Stimulated activated CD4-positive, alpha-beta T cell treated with anti-CD3 and anti-CD28 coated beads, Interleukin-1b, Interleukin-23, amount 100 ng/mL, for 1 hour (primary cell): ENCODE measurements at regions not wholly inside any gene's neighbourhood (a gene's known extent, or its start where the extent isn't known, plus 50 kb on each side); places are given as distances from the start of the nearest gene placed in this dataset.

Source experiments
- DNase-seq, 2 donors: peaks; one replicate each; pipeline ENCODE4 v3.0.0-alpha.2; 2020; ENCODE audit warnings: low read depth in 2 of 2

- no peak for DNase-seq
These were observed 173.4 kb downstream of the DAD1 start for GRCh38 chr14:22415605-22415959.

- DNase-seq, result no peak
These were observed 174.0 kb downstream of the DAD1 start for GRCh38 chr14:22414876-22415604.

DNA sequence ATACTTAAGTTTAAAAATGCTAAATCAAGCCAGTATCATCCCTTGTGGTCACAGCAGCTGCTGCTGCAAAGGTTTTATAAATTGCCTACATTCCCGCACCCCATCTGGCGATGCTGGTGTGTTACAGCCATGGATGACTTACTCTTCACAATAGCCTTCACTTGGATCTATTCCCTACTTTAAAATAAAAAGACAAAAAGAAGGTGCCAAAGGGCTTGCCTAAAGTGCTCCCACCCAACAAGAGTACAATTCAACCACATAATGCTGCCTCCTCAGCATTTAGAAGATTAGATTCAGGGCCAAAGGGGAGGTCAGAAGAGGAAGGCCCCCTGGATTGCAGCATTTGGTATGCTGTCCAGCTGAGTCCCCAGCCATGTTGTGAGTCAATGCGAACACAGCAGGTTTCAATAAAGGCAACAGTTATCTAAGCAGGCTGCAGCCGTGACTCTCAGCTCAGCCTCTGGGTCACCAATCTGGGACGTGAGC lies 176.1 kb downstream of the DAD1 start:
- DNase-seq, result no peak

GRCh38 chr14:22411398-22412055 lies 177.5 kb downstream of the DAD1 start:
- no peak for DNase-seq

GRCh38 chr14:22410497-22410896 lies 178.5 kb downstream of the DAD1 start:
- DNase-seq, result no peak

GRCh38 chr14:22409006-22409405 lies 180.0 kb downstream of the DAD1 start:
- no peak for DNase-seq

GRCh38 chr14:22408547-22408946 lies 180.5 kb downstream of the DAD1 start:
- no peak for DNase-seq

GRCh38 chr14:22407033-22407432 lies 182.0 kb downstream of the DAD1 start:
- DNase-seq, result no peak

GRCh38 chr14:22405201-22405600 lies 183.8 kb downstream of the DAD1 start:
- DNase-seq, result no peak

DNA sequence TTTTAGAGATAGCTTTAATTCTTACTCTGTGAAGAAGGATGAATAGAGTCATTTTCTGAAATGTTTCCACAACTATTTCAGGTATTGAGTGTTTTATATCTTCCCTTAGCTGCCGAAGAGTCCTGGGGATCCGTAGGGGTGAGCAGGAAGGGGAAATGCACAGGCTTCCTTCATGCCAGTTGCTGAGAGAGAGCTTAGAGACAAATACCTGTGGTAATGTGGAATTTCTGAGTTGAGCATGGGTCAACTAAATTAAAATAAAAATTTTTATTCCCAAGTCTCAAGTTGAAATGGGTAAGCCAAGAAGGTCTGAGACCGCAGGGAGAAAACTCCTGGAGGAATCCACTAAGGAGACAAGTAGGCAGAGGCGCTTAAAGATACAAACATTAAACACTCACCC lies 185.7 kb downstream of the DAD1 start:
- no peak for DNase-seq

DNA sequence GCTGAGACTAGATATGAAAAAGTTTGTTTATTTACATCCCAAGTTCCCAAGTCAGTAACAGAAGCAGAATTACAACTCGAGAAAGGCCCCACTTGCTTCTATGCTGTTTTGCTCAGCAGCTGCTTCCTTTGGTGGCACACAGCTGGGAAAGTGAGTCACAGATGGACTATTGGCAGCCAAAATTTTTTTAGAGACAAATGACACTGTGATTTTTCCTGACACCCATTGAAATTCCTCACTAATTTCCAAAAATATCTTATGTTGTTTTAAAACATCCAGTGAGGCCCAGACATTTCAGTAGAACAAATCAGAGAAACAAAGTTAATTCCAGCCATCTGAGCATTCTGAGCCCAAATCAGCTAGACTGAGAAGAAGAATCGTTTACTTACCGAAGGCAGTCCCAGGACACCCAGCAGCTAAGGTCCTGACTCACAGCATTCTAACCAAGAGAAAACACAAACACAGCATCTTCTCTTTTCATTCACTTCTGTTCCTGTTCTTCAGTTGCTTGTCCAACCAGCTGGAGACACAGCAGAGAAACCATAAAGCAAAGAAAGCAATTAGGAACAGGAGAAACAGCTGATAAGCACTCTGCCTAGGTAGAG lies 188.3 kb downstream of the DAD1 start:
- no peak for DNase-seq

- DNase-seq, result no peak
These were observed 189.2 kb downstream of the DAD1 start for GRCh38 chr14:22399776-22400175.

DNA sequence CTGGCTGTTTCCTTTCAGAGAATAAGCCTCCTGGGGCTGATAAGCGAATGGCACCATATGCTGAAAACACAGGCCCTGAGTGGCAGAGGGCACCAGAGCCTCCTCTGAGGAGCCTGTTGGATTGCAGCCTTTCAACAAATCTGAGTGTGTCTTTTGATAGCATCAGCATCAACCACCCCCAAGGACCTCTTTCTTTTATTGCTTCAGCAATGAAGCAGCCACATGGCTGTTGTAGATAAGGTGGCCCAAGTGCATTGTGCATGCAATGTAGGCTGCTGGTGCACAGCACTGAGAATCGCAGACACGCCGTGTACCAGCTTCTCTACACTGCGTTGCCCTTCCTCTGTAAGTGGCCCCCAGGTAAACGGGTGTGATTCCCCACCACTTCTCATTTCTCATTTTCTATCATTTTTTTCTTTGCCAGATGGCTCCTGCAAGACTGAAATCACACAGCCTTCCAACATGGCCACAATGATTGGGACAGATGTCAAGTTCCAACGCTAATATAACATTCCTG lies 191.7 kb downstream of the DAD1 start:
- no peak for DNase-seq

DNA sequence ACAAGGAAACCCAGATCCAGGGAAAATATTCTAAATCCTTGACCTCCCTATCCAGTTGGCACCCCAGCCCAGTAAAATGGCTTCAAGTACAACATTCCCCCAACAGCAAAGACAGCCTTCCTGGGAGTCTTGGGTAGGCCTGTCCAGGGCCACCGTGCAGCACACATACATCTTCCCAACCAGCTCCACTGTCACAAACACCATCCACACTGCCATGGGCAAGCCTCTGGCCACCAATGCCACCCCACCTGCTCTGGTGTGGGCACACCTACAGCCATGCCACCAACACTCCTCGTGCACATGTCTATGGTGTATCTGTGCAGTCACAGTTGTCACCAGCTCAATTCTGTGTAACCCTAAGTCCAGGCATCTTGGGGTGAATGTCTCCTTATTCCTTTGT lies 193.2 kb downstream of the DAD1 start:
- no peak for DNase-seq

DNA sequence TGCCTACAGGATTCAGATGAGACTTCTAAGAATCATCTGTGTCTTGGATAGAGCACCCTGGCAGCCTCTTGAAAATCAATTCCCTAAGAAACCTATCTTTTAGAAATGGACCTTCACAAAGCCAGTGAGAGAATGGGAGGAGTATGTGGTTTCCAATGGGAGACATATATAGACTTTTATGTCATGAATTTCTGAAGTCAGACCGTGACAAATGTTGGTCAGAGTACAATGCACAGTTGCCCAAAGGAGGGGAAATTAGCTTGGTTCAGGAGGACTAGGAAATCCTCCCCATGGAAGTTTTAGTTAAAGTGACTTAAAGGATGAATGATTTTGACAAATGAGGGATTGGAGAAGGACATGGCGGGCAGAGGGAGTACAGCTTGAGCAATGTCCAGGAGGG lies 194.4 kb downstream of the DAD1 start:
- no peak for DNase-seq

DNA sequence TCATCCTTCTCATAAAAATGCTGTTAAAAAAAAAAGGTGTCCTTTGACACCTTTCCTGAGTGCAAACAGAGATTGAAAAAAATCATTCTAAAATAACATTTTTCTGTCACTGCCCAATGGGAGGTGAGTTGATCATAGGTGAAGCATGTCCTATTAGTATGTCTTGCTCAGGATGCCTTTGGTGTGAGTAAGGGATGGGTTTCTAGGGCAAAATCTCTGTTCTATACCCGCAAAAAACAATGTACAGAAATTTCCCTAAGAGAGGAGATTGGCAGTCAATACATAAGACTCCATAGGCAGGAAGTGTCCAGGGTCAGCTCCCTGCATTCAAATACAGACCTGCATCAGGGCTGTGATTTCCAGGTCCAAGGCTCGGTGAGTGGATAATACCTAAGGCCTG lies 195.2 kb downstream of the DAD1 start:
- no peak for DNase-seq

GRCh38 chr14:22391908-22392565 lies 197.0 kb downstream of the DAD1 start:
- no peak for DNase-seq

GRCh38 chr14:22390824-22391461 lies 198.1 kb downstream of the DAD1 start:
- no peak for DNase-seq

DNA sequence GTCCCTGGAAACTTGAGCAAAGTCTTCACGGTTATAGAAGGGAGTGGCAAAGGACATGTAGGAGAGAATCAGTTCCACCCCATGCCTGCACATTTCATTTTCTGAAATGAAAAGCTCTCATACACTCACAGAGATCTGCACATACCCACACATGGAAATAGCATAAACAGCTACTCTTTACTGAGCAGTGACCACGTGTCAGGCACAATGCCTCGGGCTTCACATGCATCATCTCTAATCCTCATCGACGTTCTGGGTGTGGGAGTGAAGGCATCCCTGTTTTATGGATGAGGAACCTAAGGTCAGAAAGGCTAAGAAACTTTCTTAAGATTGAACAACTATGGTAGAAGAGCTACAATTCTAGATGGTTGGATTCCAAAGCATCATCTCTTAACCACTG lies 198.8 kb downstream of the DAD1 start:
- no peak for DNase-seq

GRCh38 chr14:22388669-22389595 lies 200.1 kb downstream of the DAD1 start:
- DNase-seq, result no peak

GRCh38 chr14:22387776-22388241 lies 201.2 kb downstream of the DAD1 start:
- no peak for DNase-seq
